ENCODE measurements at regions not wholly inside any gene's neighbourhood (a gene's known extent, or its start where the extent isn't known, plus 50 kb on each side); places are given as distances from the start of the nearest gene placed in this dataset.

DNA sequence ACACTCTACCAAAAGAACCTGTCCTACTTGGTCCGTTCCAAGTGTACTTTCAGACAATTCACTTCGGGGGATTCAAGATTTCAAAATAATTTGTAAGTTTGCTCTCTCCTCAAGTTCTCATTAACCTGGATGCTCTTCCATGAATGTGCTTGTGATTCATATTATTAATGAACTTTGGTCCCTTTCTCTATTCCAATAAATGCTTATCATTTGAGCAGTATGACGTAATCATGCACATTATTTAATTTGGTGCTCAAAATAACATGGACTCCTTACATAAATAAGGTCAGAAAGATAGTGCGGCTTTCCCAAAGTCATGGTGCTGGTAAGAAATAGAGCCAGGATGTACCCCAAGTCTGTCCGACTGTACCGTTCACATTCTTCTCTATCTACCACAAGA lies 323.2 kb upstream of the SLCO3A1 start (continued):
- TF ChIP-seq, protein P1, sequence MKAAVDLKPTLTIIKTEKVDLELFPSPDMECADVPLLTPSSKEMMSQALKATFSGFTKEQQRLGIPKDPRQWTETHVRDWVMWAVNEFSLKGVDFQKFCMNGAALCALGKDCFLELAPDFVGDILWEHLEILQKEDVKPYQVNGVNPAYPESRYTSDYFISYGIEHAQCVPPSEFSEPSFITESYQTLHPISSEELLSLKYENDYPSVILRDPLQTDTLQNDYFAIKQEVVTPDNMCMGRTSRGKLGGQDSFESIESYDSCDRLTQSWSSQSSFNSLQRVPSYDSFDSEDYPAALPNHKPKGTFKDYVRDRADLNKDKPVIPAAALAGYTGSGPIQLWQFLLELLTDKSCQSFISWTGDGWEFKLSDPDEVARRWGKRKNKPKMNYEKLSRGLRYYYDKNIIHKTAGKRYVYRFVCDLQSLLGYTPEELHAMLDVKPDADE (IDR thresholded peaks at IDR 0.05): no peak
- TF ChIP-seq ZNF114 (CRISPR knock-in tag; IDR thresholded peaks at IDR 0.05): no peak
- TF ChIP-seq CREB1 (CRISPR knock-in tag; IDR thresholded peaks at IDR 0.05; ENCODE audit: low read depth): no peak
- no peak for TF ChIP-seq POLR2AphosphoS5 (IDR thresholded peaks at IDR 0.05; ENCODE audit: low read depth)
- no peak for TF ChIP-seq STAT1 (IDR thresholded peaks at IDR 0.05; ENCODE audit: unreplicated experiment)
- TF ChIP-seq, protein P2, sequence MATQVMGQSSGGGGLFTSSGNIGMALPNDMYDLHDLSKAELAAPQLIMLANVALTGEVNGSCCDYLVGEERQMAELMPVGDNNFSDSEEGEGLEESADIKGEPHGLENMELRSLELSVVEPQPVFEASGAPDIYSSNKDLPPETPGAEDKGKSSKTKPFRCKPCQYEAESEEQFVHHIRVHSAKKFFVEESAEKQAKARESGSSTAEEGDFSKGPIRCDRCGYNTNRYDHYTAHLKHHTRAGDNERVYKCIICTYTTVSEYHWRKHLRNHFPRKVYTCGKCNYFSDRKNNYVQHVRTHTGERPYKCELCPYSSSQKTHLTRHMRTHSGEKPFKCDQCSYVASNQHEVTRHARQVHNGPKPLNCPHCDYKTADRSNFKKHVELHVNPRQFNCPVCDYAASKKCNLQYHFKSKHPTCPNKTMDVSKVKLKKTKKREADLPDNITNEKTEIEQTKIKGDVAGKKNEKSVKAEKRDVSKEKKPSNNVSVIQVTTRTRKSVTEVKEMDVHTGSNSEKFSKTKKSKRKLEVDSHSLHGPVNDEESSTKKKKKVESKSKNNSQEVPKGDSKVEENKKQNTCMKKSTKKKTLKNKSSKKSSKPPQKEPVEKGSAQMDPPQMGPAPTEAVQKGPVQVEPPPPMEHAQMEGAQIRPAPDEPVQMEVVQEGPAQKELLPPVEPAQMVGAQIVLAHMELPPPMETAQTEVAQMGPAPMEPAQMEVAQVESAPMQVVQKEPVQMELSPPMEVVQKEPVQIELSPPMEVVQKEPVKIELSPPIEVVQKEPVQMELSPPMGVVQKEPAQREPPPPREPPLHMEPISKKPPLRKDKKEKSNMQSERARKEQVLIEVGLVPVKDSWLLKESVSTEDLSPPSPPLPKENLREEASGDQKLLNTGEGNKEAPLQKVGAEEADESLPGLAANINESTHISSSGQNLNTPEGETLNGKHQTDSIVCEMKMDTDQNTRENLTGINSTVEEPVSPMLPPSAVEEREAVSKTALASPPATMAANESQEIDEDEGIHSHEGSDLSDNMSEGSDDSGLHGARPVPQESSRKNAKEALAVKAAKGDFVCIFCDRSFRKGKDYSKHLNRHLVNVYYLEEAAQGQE (IDR thresholded peaks at IDR 0.05; ENCODE audit: unreplicated experiment): no peak

DNA sequence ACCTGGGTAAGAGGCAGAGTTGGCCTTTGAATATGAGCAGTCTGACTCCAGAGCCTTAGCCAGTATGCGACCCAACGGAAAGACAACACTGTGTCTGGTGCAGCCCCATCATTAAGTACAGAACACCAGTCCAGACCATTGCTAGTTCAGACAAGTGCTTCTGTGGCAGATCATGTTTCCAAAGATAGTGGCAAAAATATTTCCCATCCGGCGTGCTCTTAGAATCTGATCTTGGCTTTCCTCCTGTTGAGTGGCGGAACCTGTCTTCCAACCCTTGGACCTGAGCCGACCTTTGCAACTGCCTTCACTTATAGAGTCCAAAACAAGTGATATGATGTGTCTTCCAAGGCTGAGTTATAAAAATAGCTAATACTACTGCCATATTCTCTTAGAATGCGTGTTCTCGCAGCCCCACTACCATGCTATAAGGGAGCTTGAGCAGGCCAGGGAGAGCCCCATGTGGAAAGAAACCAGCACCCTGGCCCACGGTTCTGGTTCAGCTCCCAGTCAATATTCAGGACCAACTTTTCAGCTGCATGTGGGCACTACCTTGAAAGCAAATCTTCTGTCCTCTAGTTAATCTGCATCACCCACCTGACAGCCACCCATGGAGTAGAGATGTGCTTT lies 322.4 kb upstream of the SLCO3A1 start:
- no peak for ATAC-seq
- H3K9me2 ChIP-seq (ENCODE audit: insufficient read depth): no peaks in the 10 kb centered on the region; the same call in none of the 2 replicates
- H3K4me1 ChIP-seq (ENCODE audit: insufficient read depth): no peaks in the 10 kb centered on the region
- H3K9me3 Mint-ChIP-seq: peaks cover 7% of the 10 kb centered on the region
- H3K4me3 ChIP-seq: no peak overlapping the region
- no peak overlapping the region for H3K4me3 Mint-ChIP-seq
- H3K27me3 ChIP-seq (ENCODE audit: insufficient read depth): no peaks in the 10 kb centered on the region
- no peak for TF ChIP-seq ZNF114 (CRISPR knock-in tag; IDR thresholded peaks at IDR 0.05)
- TF ChIP-seq, protein P1 (IDR thresholded peaks at IDR 0.05): no peak
- TF ChIP-seq, protein P2 (IDR thresholded peaks at IDR 0.05; ENCODE audit: unreplicated experiment): no peak
- H3K4me1 Mint-ChIP-seq: no peaks in the 10 kb centered on the region
- H3K36me3 Mint-ChIP-seq (ENCODE audit: low read depth): no peaks in the 10 kb centered on the region; the same call in 2 of the 3 replicates
- no peaks in the 10 kb centered on the region for H4K20me1 ChIP-seq (replicated peaks; ENCODE audit: insufficient read depth)
- H3K36me3 ChIP-seq (ENCODE audit: insufficient read depth): no peaks in the 10 kb centered on the region
- no peak overlapping the region for H3K27ac ChIP-seq (ENCODE audit: low read depth)
- peaks cover 3% of the 10 kb centered on the region for H3K27me3 Mint-ChIP-seq (ENCODE audit: insufficient read depth, low read depth, poor library complexity)
- no peak overlapping the region for H3K27ac Mint-ChIP-seq
- H3K79me2 ChIP-seq (replicated peaks; ENCODE audit: insufficient read depth): no peaks in the 10 kb centered on the region
- no peaks in the 10 kb centered on the region for H3F3A ChIP-seq (replicated peaks; ENCODE audit: low read depth)
- no peak overlapping the region for H2AFZ ChIP-seq
- no peak overlapping the region for H3K4me2 ChIP-seq
- no peak for DNase-seq (ENCODE audit: low spot score)
